Skeletal muscle cell (primary cell): ENCODE measurements at regions not wholly inside any gene's neighbourhood (a gene's known extent, or its start where the extent isn't known, plus 50 kb on each side); places are given as distances from the start of the nearest gene placed in this dataset.

Experiments
- DNase-seq: peaks from one replicate; pipeline ENCODE4 v3.0.0-alpha.2; 2010; ENCODE audit warnings: low read depth
- H3K4me3 ChIP-seq: 2 replicates; pipeline ENCODE4 v1.5.1; 2011; ENCODE audit warnings: low read depth, mild to moderate bottlenecking, control low read depth, low read length, moderate library complexity

DNA sequence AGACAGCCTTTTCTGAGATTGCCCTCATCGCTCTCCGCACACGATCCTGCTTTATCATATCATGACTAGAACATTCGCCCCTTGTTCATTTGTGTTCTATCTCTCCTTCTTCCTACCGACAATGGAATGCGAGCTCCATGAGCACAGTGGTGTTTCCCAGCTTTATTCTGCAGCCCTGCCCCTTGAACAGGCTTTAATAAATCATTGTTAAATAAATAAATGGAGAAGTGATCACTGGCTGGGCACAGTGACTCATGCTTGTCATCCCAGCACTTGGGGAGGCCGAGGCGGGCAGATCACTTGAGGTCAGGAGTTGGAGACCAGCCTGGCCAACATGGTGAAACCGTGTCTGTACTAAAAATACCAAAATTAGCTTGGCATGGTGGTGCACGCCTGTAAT is 1063.3 kb upstream of the EEF2KMT start:
- DNase-seq = no peak
- H3K4me3 ChIP-seq = no peak overlapping the region

GRCh38 chr16:6160303-6160702 is 1062.7 kb upstream of the EEF2KMT start:
- no peak overlapping the region for H3K4me3 ChIP-seq
- DNase-seq = no peak

DNA sequence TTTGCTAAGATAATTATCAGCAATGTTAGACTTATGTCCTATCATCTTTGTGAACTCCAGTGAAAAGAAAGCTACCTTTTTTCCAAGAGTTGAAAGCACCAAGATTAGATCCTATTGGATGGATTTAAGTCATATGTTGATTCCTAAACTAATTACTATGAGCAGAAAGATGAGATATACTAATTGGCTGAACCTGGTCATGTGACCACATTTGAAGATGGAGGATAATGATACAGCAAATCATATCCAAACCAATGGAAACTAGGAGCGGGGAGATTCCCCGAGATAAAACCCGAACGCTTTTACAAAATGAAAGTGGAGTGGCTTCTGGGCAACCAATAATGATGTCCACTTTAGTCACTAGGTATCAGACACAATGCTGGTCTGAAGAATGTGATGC is 1060.2 kb upstream of the EEF2KMT start:
- no peak overlapping the region for H3K4me3 ChIP-seq
- DNase-seq = no peak

DNA sequence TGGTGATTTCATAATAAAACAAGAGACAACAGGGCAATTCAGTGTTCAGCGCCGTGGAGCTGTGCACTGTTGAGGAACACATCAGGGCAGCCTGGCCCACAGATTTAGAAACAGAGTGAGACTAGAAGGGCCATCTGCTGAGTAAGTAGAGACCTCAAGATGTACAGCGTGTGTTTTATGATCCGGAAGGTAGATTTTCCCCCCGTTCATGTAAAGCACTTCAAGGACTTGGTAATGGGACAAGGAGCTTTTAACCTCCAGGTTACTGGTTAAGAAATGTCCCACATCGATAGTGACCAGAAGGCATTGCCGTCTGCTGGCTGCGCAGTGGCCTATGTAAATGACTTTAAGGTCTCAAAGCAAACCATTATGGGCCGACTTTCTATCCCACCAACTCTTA is 1057.7 kb upstream of the EEF2KMT start:
- DNase-seq = no peak
- H3K4me3 ChIP-seq = no peak overlapping the region

DNA sequence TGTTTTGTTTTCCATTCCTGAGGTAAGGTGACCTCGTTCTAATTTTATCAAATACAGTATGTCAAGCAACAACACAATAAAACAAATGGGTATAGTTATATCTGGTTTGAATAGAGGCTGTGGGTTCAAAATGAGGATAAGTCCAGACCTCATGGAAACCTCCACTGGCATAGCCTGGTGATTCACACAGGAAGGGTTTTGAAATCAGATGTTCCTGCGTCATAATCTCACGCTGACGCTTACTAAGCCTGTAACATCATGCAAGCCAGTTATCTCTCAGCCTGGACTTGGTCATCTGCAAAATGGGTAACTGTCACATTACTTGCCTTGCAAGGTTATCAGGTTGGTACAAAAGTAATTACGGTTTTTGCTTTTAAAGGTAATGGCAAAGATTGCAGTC is 1056.3 kb upstream of the EEF2KMT start:
- no peak for DNase-seq
- no peak overlapping the region for H3K4me3 ChIP-seq

DNA sequence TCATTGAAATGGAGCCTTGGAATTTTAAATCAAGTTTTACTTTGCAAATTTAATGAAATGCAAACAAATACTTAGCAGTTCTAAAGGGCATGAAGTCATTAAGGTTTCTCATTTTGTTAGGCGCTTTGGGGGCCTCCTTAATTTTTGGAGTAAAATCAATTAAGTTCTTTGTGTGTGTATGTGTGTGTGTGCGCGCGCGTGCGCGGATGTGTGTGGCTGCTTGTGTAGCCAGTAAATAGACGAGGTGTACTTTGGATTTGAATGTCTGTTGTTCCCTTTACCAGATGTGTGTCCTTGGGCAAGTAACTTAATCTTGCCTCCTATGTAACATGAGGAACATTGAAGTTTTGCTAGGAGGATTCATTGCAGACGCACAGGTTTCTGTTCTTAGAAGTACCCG is 1051.4 kb upstream of the EEF2KMT start:
- H3K4me3 ChIP-seq = no peak overlapping the region
- DNase-seq = no peak

DNA sequence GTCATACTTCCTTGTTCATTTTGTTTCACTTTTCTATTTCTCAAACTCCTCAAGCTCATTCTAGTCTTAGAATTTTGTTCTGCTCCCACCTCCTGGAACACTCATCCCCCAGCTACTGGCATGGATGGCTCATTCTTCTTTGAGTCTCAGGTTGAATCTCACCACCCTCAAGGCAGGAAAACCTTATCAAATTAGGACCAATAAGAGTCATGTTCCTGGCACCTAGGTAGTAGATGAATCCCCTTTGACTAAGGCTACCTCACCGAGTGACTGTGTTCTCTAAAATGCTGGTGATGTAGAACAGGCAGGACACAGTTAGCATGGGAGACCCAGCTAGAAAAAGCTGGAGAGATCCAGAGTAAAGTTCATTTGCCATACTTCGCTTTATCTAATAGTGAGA is 1050.8 kb upstream of the EEF2KMT start:
- no peak overlapping the region for H3K4me3 ChIP-seq
- no peak for DNase-seq

DNA sequence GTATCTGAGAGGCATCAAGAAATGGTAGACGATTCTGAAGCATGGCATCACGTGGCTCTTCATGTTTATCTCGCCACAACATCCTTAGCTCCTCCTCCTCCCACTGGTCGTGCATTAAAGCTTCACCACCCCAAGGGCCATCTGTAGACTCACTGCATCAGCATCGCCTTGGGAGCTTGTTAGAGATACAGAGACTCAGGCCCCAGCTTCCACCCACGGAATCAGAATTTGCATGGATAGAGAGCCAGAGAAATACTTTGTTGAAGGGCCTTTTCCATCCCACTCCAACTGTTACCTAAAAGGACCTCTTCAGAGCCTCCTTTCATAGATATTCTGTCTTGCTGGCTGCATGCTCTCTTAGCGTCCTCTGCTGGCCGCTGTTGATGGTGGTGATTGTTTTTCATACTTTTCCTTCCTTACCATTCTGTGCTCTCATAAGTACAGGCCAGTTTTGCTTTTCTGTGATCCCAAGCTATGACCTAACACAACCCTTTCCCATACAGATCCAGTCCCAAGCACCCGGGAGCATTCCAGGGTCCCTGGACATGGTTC is 1049.4 kb upstream of the EEF2KMT start:
- H3K4me3 ChIP-seq = no peak overlapping the region
- no peak for DNase-seq

DNA sequence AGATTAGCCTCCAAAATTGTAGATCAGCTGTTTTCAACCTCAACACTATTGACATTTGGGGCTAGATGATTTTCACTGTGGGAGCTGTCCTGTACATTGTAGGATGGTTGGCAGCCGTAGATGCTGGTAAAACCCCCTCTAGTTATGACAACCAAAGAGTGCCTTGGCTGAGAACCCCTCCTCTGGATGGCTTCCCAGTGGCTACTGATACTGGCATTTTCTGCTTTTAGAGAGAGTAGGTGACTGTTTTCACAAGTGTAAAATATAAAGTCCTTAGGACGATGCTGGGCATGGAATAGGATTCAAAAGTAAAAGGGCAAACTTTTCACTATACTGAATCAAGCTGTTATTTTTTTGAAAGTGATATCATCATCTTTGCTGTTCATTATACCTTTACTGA is 1048.8 kb upstream of the EEF2KMT start:
- H3K4me3 ChIP-seq = no peak overlapping the region
- DNase-seq = no peak

DNA sequence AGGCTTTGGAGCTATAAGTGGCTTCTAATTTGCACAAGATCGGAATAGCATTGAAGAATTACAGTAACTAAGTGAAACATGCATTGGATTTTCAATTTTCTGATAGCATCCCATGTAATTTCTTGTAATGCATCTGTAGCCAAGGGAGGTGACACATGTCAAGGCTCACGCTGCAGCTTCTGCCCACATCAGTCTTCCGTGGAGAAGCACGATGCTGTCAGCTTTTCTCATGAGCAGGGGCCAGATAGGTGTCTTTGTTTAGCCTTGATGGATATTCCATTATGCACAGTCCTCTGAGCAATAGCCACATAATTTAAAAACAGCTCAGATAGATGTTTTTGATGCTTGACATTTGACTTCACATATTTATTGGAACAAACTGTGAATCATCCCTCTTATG is 1046.9 kb upstream of the EEF2KMT start:
- DNase-seq = no peak
- H3K4me3 ChIP-seq = no peak overlapping the region

GRCh38 chr16:6143020-6143419 is 1045.4 kb upstream of the EEF2KMT start:
- no peak overlapping the region for H3K4me3 ChIP-seq
- no peak for DNase-seq

DNA sequence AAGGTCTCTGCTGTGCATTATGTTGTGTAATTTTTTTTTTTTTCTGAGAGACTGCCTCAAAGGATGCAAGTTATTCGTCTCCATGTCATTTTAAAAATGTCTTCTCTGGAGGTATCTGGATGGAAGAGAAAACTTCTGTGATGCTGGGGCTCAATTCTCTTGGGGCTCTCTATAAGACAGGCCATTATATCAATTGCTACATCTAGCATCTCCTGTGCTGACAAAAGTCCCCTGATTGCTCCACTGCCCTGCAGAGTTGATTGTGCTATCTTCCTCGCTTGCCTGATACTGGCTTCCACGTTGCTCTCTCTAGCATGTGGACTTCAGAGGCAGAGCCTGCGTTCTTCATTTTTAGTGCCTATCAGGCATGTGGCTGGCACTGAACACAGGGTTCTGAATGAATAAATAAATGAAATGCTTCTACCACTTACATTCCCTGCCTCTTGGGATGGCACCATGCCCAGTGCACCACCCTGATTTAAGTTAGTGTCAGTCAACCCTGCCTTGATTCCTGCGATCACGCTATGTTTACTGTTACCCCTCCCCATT is 1035.5 kb upstream of the EEF2KMT start:
- DNase-seq = no peak
- H3K4me3 ChIP-seq = no peak overlapping the region

DNA sequence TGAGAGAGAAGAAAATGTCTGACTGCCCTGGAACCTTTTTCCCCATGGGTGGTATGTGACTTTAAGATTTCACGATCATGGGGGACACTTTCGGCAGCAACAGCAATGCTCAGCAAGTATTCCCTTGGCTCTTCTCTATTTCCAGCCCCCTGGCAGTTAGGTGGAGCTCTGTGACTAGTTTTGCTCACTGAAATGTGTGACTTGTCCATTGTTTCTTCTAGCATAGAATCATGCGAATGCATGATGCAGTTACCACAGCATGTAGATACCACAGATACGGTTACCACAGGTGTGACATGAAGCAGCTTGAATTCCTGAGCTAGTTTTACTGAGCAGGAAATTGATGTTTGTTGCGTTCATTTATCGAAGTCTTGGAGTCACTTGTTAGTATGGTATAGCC is 1034.5 kb upstream of the EEF2KMT start:
- H3K4me3 ChIP-seq = no peak overlapping the region

GRCh38 chr16:6131526-6132050 is 1034.0 kb upstream of the EEF2KMT start:
- H3K4me3 ChIP-seq = no peak overlapping the region
- no peak for DNase-seq

More for the DNA sequence above, 1034.5 kb upstream of the EEF2KMT start:
- no peak for DNase-seq

DNA sequence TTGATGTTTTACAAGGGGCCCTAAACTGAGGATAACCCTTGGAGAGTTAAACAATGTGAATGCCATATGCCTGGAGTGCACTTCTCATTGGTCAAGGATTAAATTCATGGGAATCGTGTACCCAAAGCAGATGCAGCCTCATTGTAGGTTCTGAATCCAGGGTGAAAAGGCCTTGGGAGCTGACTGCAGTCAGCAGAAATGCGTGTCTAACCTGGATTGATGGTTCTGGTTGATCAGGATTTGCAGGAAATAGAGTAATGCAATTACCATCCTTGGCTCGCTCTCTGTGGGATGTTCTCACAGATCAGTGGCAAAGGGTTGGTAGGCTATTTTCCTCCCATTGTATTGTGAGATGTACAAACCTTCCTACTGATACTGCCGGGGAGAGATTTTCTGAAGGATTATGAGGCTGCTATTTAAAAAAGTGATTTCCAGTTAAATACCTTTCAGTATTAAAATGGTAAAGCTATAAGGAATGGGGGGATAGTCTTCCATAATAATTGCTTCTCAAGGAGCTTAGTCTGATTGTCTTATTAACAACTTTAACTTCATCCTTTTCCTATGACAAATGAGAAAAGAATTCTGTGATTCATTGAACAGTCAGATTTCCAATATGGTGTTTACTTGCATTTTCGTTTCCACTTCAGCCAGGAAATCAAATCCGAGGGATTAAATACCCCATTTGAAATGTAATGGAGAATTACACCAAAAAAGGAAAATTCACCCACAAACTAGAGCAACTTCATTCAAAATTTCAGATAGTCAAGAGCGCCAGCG is 1028.1 kb upstream of the EEF2KMT start:
- no peak overlapping the region for H3K4me3 ChIP-seq
- no peak for DNase-seq

GRCh38 chr16:6124136-6124535 is 1026.5 kb upstream of the EEF2KMT start:
- no peak for DNase-seq

GRCh38 chr16:6122401-6122800 is 1024.8 kb upstream of the EEF2KMT start:
- no peak overlapping the region for H3K4me3 ChIP-seq
- DNase-seq = no peak

More at GRCh38 chr16:6124136-6124535, 1026.5 kb upstream of the EEF2KMT start:
- no peak overlapping the region for H3K4me3 ChIP-seq

GRCh38 chr16:6114691-6115090 is 1017.1 kb upstream of the EEF2KMT start:
- H3K4me3 ChIP-seq = no peak overlapping the region
- no peak for DNase-seq

DNA sequence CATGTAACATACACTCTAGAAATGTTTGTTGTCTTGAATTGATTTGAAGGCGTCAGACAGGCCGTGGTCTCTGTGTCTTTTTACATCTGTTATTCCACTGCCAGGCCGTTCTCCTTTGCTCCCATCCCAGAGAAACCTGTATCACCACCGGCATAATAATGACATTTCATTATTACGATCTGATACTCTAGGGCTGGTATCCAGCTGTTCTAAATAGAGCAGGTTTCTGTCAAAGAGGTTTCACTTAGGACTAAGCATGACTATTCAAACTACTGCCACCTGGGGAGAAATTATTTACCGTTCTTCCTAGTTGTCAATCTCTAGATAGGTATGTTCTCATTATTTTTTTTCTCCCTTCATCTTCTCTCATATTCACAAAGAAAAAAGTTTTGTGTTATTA is 1016.2 kb upstream of the EEF2KMT start:
- H3K4me3 ChIP-seq = no peak overlapping the region
- no peak for DNase-seq

- no peak for DNase-seq
- no peak overlapping the region for H3K4me3 ChIP-seq
Observed at GRCh38 chr16:6112700-6113099, 1015.1 kb upstream of the EEF2KMT start.

- no peak for DNase-seq
- no peak overlapping the region for H3K4me3 ChIP-seq
Observed at GRCh38 chr16:6111390-6111789, 1013.8 kb upstream of the EEF2KMT start.
